Loucy (cell line): ENCODE measurements at regions not wholly inside any gene's neighbourhood (a gene's known extent, or its start where the extent isn't known, plus 50 kb on each side); places are given as distances from the start of the nearest gene placed in this dataset.

Source experiments
- H2AFZ ChIP-seq: fragments of 200-600 bp; sonication (generic); 2 replicates; pipeline ENCODE4 v1.6.0; 2016; ENCODE audit warnings: antibody characterized with exemption, mild to moderate bottlenecking, low read length, moderate library complexity
- H3F3A ChIP-seq: fragments of 200-600 bp; 2 replicates; pipeline ENCODE4 v1.6.0; 2016; ENCODE audit warnings: antibody characterized with exemption, low read depth, mild to moderate bottlenecking
- H3K27me3 ChIP-seq: fragments of 200-600 bp; sonication (generic); 2 replicates; pipeline ENCODE4 v1.6.1; 2014; ENCODE audit warnings: low read length, mild to moderate bottlenecking; ENCODE audit not compliant: insufficient read depth, poor library complexity, severe bottlenecking
- H3K36me3 ChIP-seq: fragments of 200-600 bp; sonication (generic); 2 replicates; pipeline ENCODE4 v1.6.1; 2016; ENCODE audit warnings: low read length; ENCODE audit not compliant: insufficient read depth
- H3K4me1 ChIP-seq: fragments of 200-600 bp; sonication (generic); 2 replicates; pipeline ENCODE4 v1.5.1; 2014; ENCODE audit warnings: low read length, mild to moderate bottlenecking; ENCODE audit not compliant: insufficient read depth, poor library complexity, severe bottlenecking
- H3K4me2 ChIP-seq: fragments of 200-600 bp; sonication (generic); 2 replicates; pipeline ENCODE4 v1.6.0; 2014; ENCODE audit warnings: antibody characterized with exemption, low read length, low read depth, mild to moderate bottlenecking; ENCODE audit not compliant: poor library complexity, severe bottlenecking
- H3K4me3 ChIP-seq: fragments of 200-600 bp; sonication (generic); 2 replicates; pipeline ENCODE4 v1.5.1; 2014; ENCODE audit warnings: low read length, mild to moderate bottlenecking, mixed read lengths; ENCODE audit not compliant: poor library complexity, severe bottlenecking
- H3K79me2 ChIP-seq: fragments of 200-600 bp; sonication (generic); 2 replicates; pipeline ENCODE4 v1.6.1; 2014; ENCODE audit warnings: low read length; ENCODE audit not compliant: insufficient read depth
- H3K9ac ChIP-seq: fragments of 200-600 bp; sonication (generic); 2 replicates; pipeline ENCODE4 v1.6.0; 2014; ENCODE audit warnings: mild to moderate bottlenecking, low read depth, low read length, moderate library complexity; ENCODE audit not compliant: poor library complexity, severe bottlenecking
- H3K9me2 ChIP-seq: fragments of 200-600 bp; sonication (generic); replicated peaks from 2 replicates; pipeline ENCODE4 v1.6.1; 2016; ENCODE audit warnings: low read depth, low read length, mixed read lengths
- H3K9me3 ChIP-seq: fragments of 200-600 bp; sonication (generic); 2 replicates; pipeline ENCODE4 v1.6.1; 2014; ENCODE audit warnings: mild to moderate bottlenecking, antibody characterized with exemption, low read length, low read depth; ENCODE audit not compliant: insufficient read depth
- H4K20me1 ChIP-seq: fragments of 200-600 bp; sonication (generic); 2 replicates; pipeline ENCODE4 v1.6.0; 2014; ENCODE audit warnings: antibody characterized with exemption, low read length, mild to moderate bottlenecking; ENCODE audit not compliant: insufficient read depth, poor library complexity, severe bottlenecking
- CTCF ChIP-seq: fragments of 200-600 bp; sonication (generic); conservative IDR thresholded peaks from 2 replicates; pipeline ENCODE4 v1.5.1; 2014; ENCODE audit warnings: mild to moderate bottlenecking, antibody characterized with exemption, low read length
- EZH2phosphoT487 ChIP-seq: fragments of 200-600 bp; IDR thresholded peaks from 2 replicates; pipeline ENCODE4 v1.6.1; 2018; ENCODE audit warnings: antibody characterized with exemption, mild to moderate bottlenecking, moderate library complexity, borderline replicate concordance

GRCh38 chr20:51204794-51205193 lies 181.9 kb upstream of the KCNG1 start:
- Histone ChIP-seq H2AFZ (no peak overlapping the region), H3K79me2 (no peaks in the 10 kb centered on the region), H3K9me2 (no peaks in the 10 kb centered on the region), H3F3A (no peaks in the 10 kb centered on the region), H3K9me3 (no peaks in the 10 kb centered on the region), H3K4me2 (no peak overlapping the region), H3K9ac (no peak overlapping the region), H4K20me1 (no peaks in the 10 kb centered on the region), H3K4me1 (no peaks in the 10 kb centered on the region), H3K27me3 (no peaks in the 10 kb centered on the region), H3K36me3 (no peaks in the 10 kb centered on the region), H3K4me3 (no peak overlapping the region)
- TF ChIP-seq CTCF: no peak

- Histone ChIP-seq H3K4me3 (no peak overlapping the region), H2AFZ (no peak overlapping the region), H3F3A (no peaks in the 10 kb centered on the region), H3K9me2 (no peaks in the 10 kb centered on the region), H3K27me3 (no peaks in the 10 kb centered on the region), H4K20me1 (no peaks in the 10 kb centered on the region), H3K9me3 (no peaks in the 10 kb centered on the region), H3K9ac (no peak overlapping the region), H3K79me2 (no peaks in the 10 kb centered on the region), H3K4me1 (no peaks in the 10 kb centered on the region), H3K36me3 (no peaks in the 10 kb centered on the region), H3K4me2 (no peak overlapping the region)
- no peak for TF ChIP-seq EZH2phosphoT487
- TF ChIP-seq CTCF: no peak
Observed at GRCh38 chr20:51204051-51204715, 181.3 kb upstream of the KCNG1 start.

GRCh38 chr20:51202304-51202703 lies 179.4 kb upstream of the KCNG1 start:
- no peaks in the 10 kb centered on the region for H4K20me1 ChIP-seq
- H3K4me1 ChIP-seq: no peaks in the 10 kb centered on the region
- no peaks in the 10 kb centered on the region for H3K36me3 ChIP-seq
- H3K4me2 ChIP-seq: no peak overlapping the region
- H2AFZ ChIP-seq: no peak overlapping the region
- no peaks in the 10 kb centered on the region for H3F3A ChIP-seq
- no peak overlapping the region for H3K9ac ChIP-seq
- no peak overlapping the region for H3K4me3 ChIP-seq
- no peaks in the 10 kb centered on the region for H3K9me2 ChIP-seq
- no peaks in the 10 kb centered on the region for H3K27me3 ChIP-seq
- H3K9me3 ChIP-seq: no peaks in the 10 kb centered on the region
- TF ChIP-seq CTCF (no peak), EZH2phosphoT487 (no peak)
- H3K79me2 ChIP-seq: no peaks in the 10 kb centered on the region
